GM13977 (cell line): ENCODE measurements at regions not wholly inside any gene's neighbourhood (a gene's known extent, or its start where the extent isn't known, plus 50 kb on each side); places are given as distances from the start of the nearest gene placed in this dataset.

Experiments
- DNase-seq: peaks from one replicate; pipeline ENCODE4 v3.0.0; 2012; ENCODE audit warnings: low spot score
- CTCF ChIP-seq: IDR thresholded peaks from 2 replicates; pipeline ENCODE4 v1.5.1; 2012; ENCODE audit warnings: mild to moderate bottlenecking, control low read depth; ENCODE audit not compliant: insufficient read depth; ENCODE audit errors: extremely low read depth, missing control alignments
- in situ Hi-C: fragments of 300-500 bp; cut with MboI; formaldehyde crosslinking; loops from one replicate; pipeline ENCODE4 v1.12.0; 2022; ENCODE audit warnings: low sequenced_read_pairs, low pct_unique_long_range_greater_than_20kb, mixed read lengths, inconsistent platforms; ENCODE audit not compliant: unreplicated experiment

DNA sequence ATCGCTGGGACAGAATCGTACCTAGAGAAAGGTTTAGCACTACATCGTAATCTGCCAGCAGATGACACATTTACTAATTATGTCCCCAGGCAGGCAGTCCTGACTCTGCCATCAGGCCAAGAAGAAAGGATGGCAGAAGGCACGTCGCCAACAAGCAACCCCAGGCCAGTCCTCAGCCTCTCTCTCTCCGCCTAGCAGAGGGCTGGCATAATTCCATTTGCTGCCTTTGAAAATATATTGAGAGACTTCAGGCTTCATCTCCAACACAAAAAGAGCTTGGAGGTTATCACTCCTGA, 1517.0 kb downstream of the TBC1D22A start:
- TF ChIP-seq CTCF = no peak
- in situ Hi-C loops = no loop called here

DNA sequence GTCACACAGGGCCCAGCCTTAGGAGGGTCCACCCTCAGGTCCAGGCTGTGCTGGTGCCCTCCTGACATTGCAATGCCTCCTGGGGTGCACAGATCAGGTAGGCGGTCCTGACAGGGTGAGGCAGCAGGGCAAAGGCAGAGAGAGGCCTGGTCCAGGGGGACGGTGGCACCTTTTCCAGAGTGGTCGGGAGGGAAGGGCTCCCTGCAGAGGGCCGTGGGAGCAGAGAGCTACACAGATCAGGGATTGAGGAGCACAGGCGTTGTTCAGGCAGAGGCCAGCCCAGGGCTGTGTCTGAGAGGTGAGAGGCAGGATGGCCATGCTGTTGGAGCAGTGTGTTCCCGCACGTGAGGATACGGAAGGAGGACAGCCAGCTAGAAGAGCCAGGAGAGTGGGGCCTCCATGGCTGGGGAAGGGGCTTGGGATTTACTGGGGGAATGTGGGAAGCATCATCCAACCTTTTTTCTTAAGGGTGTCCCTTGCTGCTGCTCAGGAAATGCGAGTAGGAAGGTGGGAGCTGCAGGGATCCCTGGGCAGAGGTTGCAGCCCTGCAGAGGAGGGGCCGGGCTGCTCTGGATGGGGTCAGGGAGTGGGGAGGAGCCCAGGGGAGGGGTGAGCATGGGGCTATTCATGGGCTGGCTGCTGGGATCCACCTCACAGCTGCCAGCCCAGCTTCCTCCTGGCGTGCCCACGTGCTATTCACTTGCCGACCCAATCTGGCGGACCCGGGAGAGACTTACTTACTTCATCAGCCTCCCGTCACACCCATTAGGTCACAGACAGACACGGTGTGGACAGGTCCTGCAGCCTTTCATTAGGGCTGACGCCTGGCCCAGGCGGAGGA, 1516.4 kb downstream of the TBC1D22A start:
- in situ Hi-C loops = no loop called here
- no peak for TF ChIP-seq CTCF

More for the DNA sequence above, 1517.0 kb downstream of the TBC1D22A start:
- DNase-seq = no peak

GRCh38 chr22:48277868-48278581, 1515.6 kb downstream of the TBC1D22A start:
- no peak for DNase-seq

More for the DNA sequence above, 1516.4 kb downstream of the TBC1D22A start:
- no peak for DNase-seq

DNA sequence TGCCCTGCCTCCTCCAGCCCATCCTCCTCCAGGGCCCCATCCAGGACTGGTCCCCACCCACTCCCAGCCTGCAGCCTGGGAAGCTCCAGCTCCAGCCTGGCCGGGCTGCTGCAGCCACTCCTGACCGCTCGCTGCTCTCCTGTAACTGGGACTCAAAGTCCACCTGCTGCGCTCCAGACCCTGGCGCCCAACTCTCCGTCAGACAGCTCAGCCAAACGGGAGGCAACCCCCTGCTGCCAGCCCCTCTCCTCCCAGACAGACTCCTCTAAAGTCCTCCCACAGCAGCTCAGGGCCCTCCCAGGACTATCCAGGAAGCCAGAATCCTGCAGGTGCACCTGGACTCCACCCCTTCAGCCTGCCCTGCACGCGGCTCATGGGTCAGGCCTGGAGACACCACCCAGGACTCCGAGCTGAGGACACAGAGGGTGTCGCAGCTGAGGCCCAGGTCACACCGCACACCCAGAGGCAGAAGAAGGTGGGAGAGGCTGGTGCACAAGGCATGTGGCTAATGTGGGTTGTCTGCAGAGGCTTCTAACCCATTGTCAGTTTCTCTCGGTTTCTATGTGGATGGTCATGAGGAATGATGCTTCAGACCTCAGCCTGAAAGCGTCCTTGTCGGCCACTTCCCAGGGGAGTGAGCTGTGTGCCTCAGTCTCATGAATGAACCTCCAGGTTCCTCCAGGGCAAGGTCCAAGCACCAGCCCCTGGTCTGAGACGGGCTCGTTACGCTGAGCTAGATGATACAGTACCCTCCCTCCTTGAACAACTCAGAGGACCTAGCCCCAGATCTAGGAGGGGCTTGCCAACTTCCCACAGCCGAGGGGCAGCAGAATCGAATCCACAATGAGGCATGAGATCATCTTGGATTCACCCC, 1514.8 kb downstream of the TBC1D22A start:
- TF ChIP-seq CTCF = no peak

More at GRCh38 chr22:48277868-48278581, 1515.6 kb downstream of the TBC1D22A start:
- no peak for TF ChIP-seq CTCF
- in situ Hi-C loops = no loop called here

DNA sequence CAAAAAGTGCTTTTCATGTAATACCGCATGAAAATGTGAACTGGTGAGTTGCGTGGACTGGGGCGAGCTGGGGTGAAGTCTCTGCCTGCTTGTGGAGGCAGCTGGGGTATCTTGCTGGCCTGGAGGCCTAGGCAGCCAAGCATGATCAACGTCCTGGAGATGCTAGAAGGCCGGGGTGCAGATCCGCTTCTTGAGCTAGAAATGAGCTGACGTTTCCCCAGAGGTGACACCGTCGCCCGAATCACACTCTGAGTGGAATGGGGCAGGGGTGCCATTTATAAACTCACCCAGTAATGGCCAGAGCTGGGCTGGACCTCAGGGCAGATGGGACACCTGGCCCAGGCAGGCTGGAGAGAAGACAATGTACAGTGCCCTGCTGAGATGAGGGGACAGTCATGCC, 1513.0 kb downstream of the TBC1D22A start:
- in situ Hi-C loops = no loop called here
- TF ChIP-seq CTCF = no peak
- DNase-seq = no peak

More for the DNA sequence above, 1514.8 kb downstream of the TBC1D22A start:
- no peak for DNase-seq
- in situ Hi-C loops = no loop called here

DNA sequence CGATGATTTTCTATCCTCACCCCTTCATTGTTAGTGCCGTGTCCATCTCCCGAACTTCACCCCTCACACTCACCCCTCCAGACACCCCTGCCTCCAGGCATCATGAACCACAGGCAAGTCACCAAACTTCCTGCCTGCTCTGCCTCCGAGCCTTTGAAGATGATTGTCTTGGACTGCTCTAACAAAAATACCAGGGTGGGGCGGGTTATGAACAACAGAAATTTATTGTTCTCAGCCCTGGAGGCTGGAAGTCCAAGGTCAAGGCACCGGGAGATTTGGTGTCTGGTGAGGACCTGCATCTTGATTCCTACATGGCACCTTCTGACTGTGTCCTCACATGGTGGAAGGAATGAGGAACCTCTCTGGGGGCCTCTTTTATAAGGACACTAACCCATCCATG, 1508.3 kb downstream of the TBC1D22A start:
- in situ Hi-C loops = no loop called here
- DNase-seq = no peak
- TF ChIP-seq CTCF = no peak
